ENCODE measurements at regions not wholly inside any gene's neighbourhood (a gene's known extent, or its start where the extent isn't known, plus 50 kb on each side); places are given as distances from the start of the nearest gene placed in this dataset.

- TF ChIP-seq ZBTB33 (IDR thresholded peaks at IDR 0.05; ENCODE audit: extremely low read depth, insufficient replicate concordance, low read length) (no peak), POLR2AphosphoS5 (IDR thresholded peaks at IDR 0.05; ENCODE audit: low read depth, low read length) (no peak), EZH2 (IDR thresholded peaks at IDR 0.05) (no peak), YY1 (IDR thresholded peaks at IDR 0.05; ENCODE audit: extremely low read depth, insufficient replicate concordance, low read depth, low read length) (no peak), RAD21 (IDR thresholded peaks at IDR 0.05; ENCODE audit: low read depth) (no peak), SP1 (IDR thresholded peaks at IDR 0.05; ENCODE audit: low read depth) (no peak), SIN3A (IDR thresholded peaks at IDR 0.05; ENCODE audit: low read depth) (no peak)
Measured at GRCh38 chr2:234256516-234256915, 206.0 kb downstream of the SPP2 start (continued).

- Histone ChIP-seq H3K27me3 (ENCODE audit: insufficient read depth, low read length) (no peaks in the 10 kb centered on the region), H3K9me3 (ENCODE audit: control insufficient read depth in 1 of 2, insufficient read depth in 1 of 2, low read depth in 1 of 2, low read length in 2 of 2) (peaks cover 0 to 6% of the 10 kb centered on the region in 2 experiments; a peak in 1 of 4 replicates), H3K4me3 (replicated peaks in 1 of 2; ENCODE audit: low read depth in 1 of 2, low read length in 2 of 2) (no peak overlapping the region), H3K79me2 (ENCODE audit: insufficient read depth, low read length) (no peaks in the 10 kb centered on the region), H4K20me1 (ENCODE audit: insufficient read depth) (no peaks in the 10 kb centered on the region), H3K4me2 (ENCODE audit: low read length) (no peak overlapping the region), H3K4me1 (ENCODE audit: control insufficient read depth in 1 of 2, insufficient read depth in 2 of 2, low read length in 2 of 2) (peaks cover 18 to 83% of the 10 kb centered on the region in 2 experiments), H3K36me3 (ENCODE audit: control insufficient read depth in 1 of 2, insufficient read depth in 2 of 2, low read length in 2 of 2) (no peaks in the 10 kb centered on the region), H3K27ac (ENCODE audit: low read depth, low read length) (no peak overlapping the region), H3K9ac (ENCODE audit: low read length) (no peak overlapping the region), H2AFZ (ENCODE audit: low read depth, low read length, poor library complexity, severe bottlenecking) (peak overlapping the region; percentile 10), H3K9me2 (ENCODE audit: insufficient read depth) (no peaks in the 10 kb centered on the region)
- no TSS peak for BruUV-seq (replicated peaks)
- ChIA-PET POLR2A (no interaction called here), RAD21 (ENCODE audit: low non-redundant PET in 1 of 2, low total read pairs in 2 of 2, uncharacterized antibody in 2 of 2, unreplicated experiment in 2 of 2) (no interaction called here), CTCF (no interaction called here)
- DNase-seq (ENCODE audit: low read depth, low spot score) (no peak), ATAC-seq (no peak)
- TF ChIP-seq REST (IDR thresholded peaks at IDR 0.05; ENCODE audit: low read depth): no peak
- TF ChIP-seq SRF (IDR thresholded peaks at IDR 0.05; ENCODE audit: low read depth): no peak
- no peak for TF ChIP-seq CEBPB (IDR thresholded peaks at IDR 0.05; ENCODE audit: low read depth)
- no peak for TF ChIP-seq ELF1 (IDR thresholded peaks at IDR 0.05; ENCODE audit: borderline replicate concordance, low read depth)
- TF ChIP-seq ZNF274 (IDR thresholded peaks at IDR 0.05; ENCODE audit: low read depth, low read length): no peak
- TF ChIP-seq EZH2phosphoT487 (IDR thresholded peaks at IDR 0.05; ENCODE audit: borderline replicate concordance): no peak
- TF ChIP-seq POLR2AphosphoS5 (IDR thresholded peaks at IDR 0.05; ENCODE audit: low read depth, low read length): no peak
- TF ChIP-seq SIN3A (IDR thresholded peaks at IDR 0.05; ENCODE audit: low read depth): no peak
- TF ChIP-seq ZBTB33 (IDR thresholded peaks at IDR 0.05; ENCODE audit: extremely low read depth, insufficient replicate concordance, low read length): no peak
- no peak for TF ChIP-seq JUND (IDR thresholded peaks at IDR 0.05)
- TF ChIP-seq TCF7L2 (IDR thresholded peaks at IDR 0.05; ENCODE audit: borderline replicate concordance, extremely low read depth, insufficient read depth, insufficient read length): no peak
- intact Hi-C loops (cut with micrococcal nuclease): no loop called here
Measured at GRCh38 chr2:234254783-234255521, 204.4 kb downstream of the SPP2 start.

Measured in HCT116 (cell line).